GM12878 (cell line): ENCODE measurements at regions not wholly inside any gene's neighbourhood (a gene's known extent, or its start where the extent isn't known, plus 50 kb on each side); places are given as distances from the start of the nearest gene placed in this dataset.
"Not testable (repeated sequence)": the region's sequence is repeated elsewhere in the genome, so short reads cannot be mapped to it uniquely, and the experiment has no call there.

Experiments used
- ATAC-seq: fragments of 200-7000 bp; cut with Tn5 transposase; 3 replicates; pipeline ENCODE4 v1.9.1; 2020; ENCODE audit warnings: mild to moderate bottlenecking, moderate library complexity
- BruUV-seq: library from RNA; stranded (reverse); fragments of 400-500 nt; replicated peaks from 2 replicates; lab custom pipeline; 2021; lab: Mats Ljungman, UMichigan
- CTCF ChIA-PET: fragments of 300-600 bp; sonication (Branson Sonifier 250); formaldehyde crosslinking; extraction: SDS; loops from one replicate; lab custom pipeline; 2021; ENCODE audit warnings: inconsistent platforms; lab: Yijun Ruan, JAX
- POLR2A ChIA-PET: fragments of 350-600 bp; formaldehyde crosslinking; extraction: SDS; loops from one replicate; lab custom pipeline; 2021; ENCODE audit warnings: inconsistent platforms; lab: Charles Lee
- RAD21 ChIA-PET: fragments of 300-600 bp; sonication (Branson Sonifier 250); formaldehyde crosslinking; loops from one replicate; lab custom pipeline; 2023; ENCODE audit warnings: antibody characterized with exemption; ENCODE audit not compliant: unreplicated experiment; lab: Charles Lee
- SMC1A ChIA-PET: fragments of 300-600 bp; sonication (Branson Sonifier 250); formaldehyde crosslinking; loops from one replicate; lab custom pipeline; 2023; ENCODE audit not compliant: unreplicated experiment, uncharacterized antibody; lab: Charles Lee
- DNase-seq: peaks from one replicate; pipeline ENCODE4 v3.0.0-alpha.2; 2011; ENCODE audit warnings: low read depth, low spot score
- FAIRE-seq: peaks from 3 replicates; lab custom pipeline; 2011; peaks lifted over from hg19 to GRCh38; lab: Jason Lieb, UNC
- H2AFZ ChIP-seq: 2 replicates; pipeline ENCODE4 v1.6.0; 2011; ENCODE audit warnings: low read depth, low read length, control low read depth; ENCODE audit not compliant: control insufficient read depth
- H3K27ac ChIP-seq: 2 replicates; pipeline ENCODE4 v1.5.1; 2011; ENCODE audit warnings: control low read depth; ENCODE audit not compliant: control insufficient read depth, insufficient read depth
- H3K27me3 ChIP-seq, 2 experiments: replicated peaks in 1 of 2; 2 replicates each; pipeline versions ENCODE4 v1.6.0 to v1.6.1; 2011; ENCODE audit warnings: low read length in 1 of 2; ENCODE audit not compliant: control insufficient read depth in 2 of 2, insufficient read depth in 2 of 2
- H3K36me3 ChIP-seq, 2 experiments: 2 replicates each; pipeline ENCODE4 v1.5.1; 2011; ENCODE audit warnings: low read length in 1 of 2; ENCODE audit not compliant: control insufficient read depth in 2 of 2, insufficient read depth in 2 of 2
- H3K4me1 ChIP-seq: 2 replicates; pipeline ENCODE4 v1.6.1; 2011; ENCODE audit warnings: mild to moderate bottlenecking, low read length, moderate library complexity, mixed read lengths; ENCODE audit not compliant: control insufficient read depth, insufficient read depth
- H3K4me2 ChIP-seq: 2 replicates; pipeline ENCODE4 v1.6.0; 2011; ENCODE audit warnings: control low read depth; ENCODE audit not compliant: control insufficient read depth, insufficient read depth
- H3K4me3 ChIP-seq: fragments of 200-600 bp; sonication (generic); 2 replicates; pipeline ENCODE4 v1.5.1; 2016
- H3K79me2 ChIP-seq: 2 replicates; pipeline ENCODE4 v1.6.0; 2011; ENCODE audit warnings: low read length; ENCODE audit not compliant: control insufficient read depth, insufficient read depth
- H3K9ac ChIP-seq: 2 replicates; pipeline ENCODE4 v1.8.0; 2011; ENCODE audit warnings: low read length, control low read depth, mixed read lengths; ENCODE audit not compliant: control insufficient read depth, insufficient read depth
- H3K9me3 ChIP-seq: replicated peaks from 3 replicates; pipeline ENCODE4 v1.5.1; 2011; ENCODE audit warnings: mild to moderate bottlenecking, low read length; ENCODE audit not compliant: control insufficient read depth, insufficient read depth
- H4K20me1 ChIP-seq: 2 replicates; pipeline ENCODE4 v1.6.0; 2011; ENCODE audit not compliant: control insufficient read depth, insufficient read depth
- CHD2 ChIP-seq: IDR thresholded peaks from 2 replicates; pipeline ENCODE4 v1.6.1; 2011; ENCODE audit warnings: low read depth, low read length, improper control_type of control experiment, borderline replicate concordance
- CREM ChIP-seq: IDR thresholded peaks from 2 replicates; pipeline ENCODE4 v1.6.1; 2014; ENCODE audit warnings: antibody characterized with exemption, low read depth
- EGR1 ChIP-seq, 2 experiments: IDR thresholded peaks; 1 replicate in 1 of 2; 2 replicates in 1 of 2; pipeline ENCODE4 v1.6.1; 2011 to 2012; ENCODE audit warnings: low read depth in 2 of 2, low read length in 2 of 2, borderline replicate concordance in 1 of 2, mild to moderate bottlenecking in 1 of 2, moderate library complexity in 1 of 2
- FOXK2 ChIP-seq: fragments of 450-650 bp; IDR thresholded peaks from 2 replicates; pipeline ENCODE4 v1.6.1; 2017; ENCODE audit warnings: mild to moderate bottlenecking, moderate library complexity
- FOXM1 ChIP-seq: IDR thresholded peaks from 2 replicates; pipeline ENCODE4 v1.6.1; 2012; ENCODE audit warnings: low read depth, mild to moderate bottlenecking, inconsistent platforms, low read length, moderate library complexity
- IKZF2 ChIP-seq, 2 experiments: fragments of 450-650 bp; IDR thresholded peaks; 2 replicates each; pipeline ENCODE4 v1.6.1; 2017; ENCODE audit warnings: mild to moderate bottlenecking in 2 of 2, moderate library complexity in 2 of 2
- KDM1A ChIP-seq: fragments of 200-600 bp; sonication (generic); IDR thresholded peaks from 2 replicates; pipeline ENCODE4 v1.6.1; 2016; ENCODE audit warnings: borderline replicate concordance
- NFIC ChIP-seq: IDR thresholded peaks from 2 replicates; pipeline ENCODE4 v1.6.1; 2012; ENCODE audit warnings: low read depth, mild to moderate bottlenecking, inconsistent platforms, low read length, moderate library complexity
- PAX8 ChIP-seq: fragments of 450-650 bp; IDR thresholded peaks from 2 replicates; pipeline ENCODE4 v1.6.1; 2017; ENCODE audit warnings: mild to moderate bottlenecking, moderate library complexity
- RAD51 ChIP-seq: fragments of 450-650 bp; IDR thresholded peaks from 2 replicates; pipeline ENCODE4 v1.6.1; 2016; ENCODE audit warnings: moderate library complexity, mild to moderate bottlenecking, inconsistent platforms
- SIN3A ChIP-seq: IDR thresholded peaks from 2 replicates; pipeline ENCODE4 v1.6.1; 2012; ENCODE audit warnings: low read depth, low read length, improper control_type of control experiment
- SMAD1 ChIP-seq: fragments of 450-650 bp; IDR thresholded peaks from 2 replicates; pipeline ENCODE4 v1.6.1; 2018; ENCODE audit warnings: mild to moderate bottlenecking, low read depth; ENCODE audit not compliant: partially characterized antibody
- SPI1 ChIP-seq: IDR thresholded peaks from 2 replicates; pipeline ENCODE4 v1.6.1; 2011; ENCODE audit warnings: low read depth, mild to moderate bottlenecking, low read length, moderate library complexity, borderline replicate concordance; ENCODE audit not compliant: insufficient read depth
- ZBED1 ChIP-seq: IDR thresholded peaks from 2 replicates; pipeline ENCODE4 v1.6.1; 2016; ENCODE audit warnings: borderline replicate concordance
- ZNF217 ChIP-seq: fragments of 450-650 bp; IDR thresholded peaks from 2 replicates; pipeline ENCODE4 v1.6.1; 2017; ENCODE audit warnings: antibody characterized with exemption, mild to moderate bottlenecking
- whole genome bisulfite sequencing: methylation state at CpG from one replicate; pipeline ENCODE4 v1.1.6; 2016; ENCODE audit warnings: low lambda C conversion rate; ENCODE audit not compliant: insufficient replicate concordance, insufficient coverage; ENCODE audit errors: missing lambda C conversion rate; 5-methylcytosine and 5-hydroxymethylcytosine counted together
- in situ Hi-C: fragments of 300-500 bp; cut with MboI; formaldehyde crosslinking; loops from 9 replicates; pipeline ENCODE4 v1.14.3; 2018; ENCODE audit warnings: mixed read lengths
- intact Hi-C: fragments of 100-400 bp; cut with micrococcal nuclease; formaldehyde crosslinking; loops from one replicate; pipeline ENCODE4 v1.14.2; 2022; ENCODE audit not compliant: unreplicated experiment
- TF ChIP-seq, protein P1 (sequence below): IDR thresholded peaks from 2 replicates; pipeline ENCODE4 v1.6.1; 2012; ENCODE audit warnings: low read depth, low read length, improper control_type of control experiment
- TF ChIP-seq, protein P2 (sequence below), 3 experiments: IDR thresholded peaks in 2 of 3; conservative IDR thresholded peaks in 1 of 3; 2 replicates each; pipeline ENCODE4 v1.5.1; 2011; ENCODE audit warnings: low read depth in 3 of 3, low read length in 3 of 3, mild to moderate bottlenecking in 3 of 3, control low read depth in 2 of 3, moderate library complexity in 2 of 3, inconsistent platforms in 1 of 3, mixed read lengths in 1 of 3; ENCODE audit not compliant: control insufficient read depth in 2 of 3, insufficient read depth in 1 of 3; ENCODE audit errors: extremely low read depth in 1 of 3
- TF ChIP-seq, protein P3 (sequence below): IDR thresholded peaks from 2 replicates; pipeline ENCODE4 v1.6.1; 2011; ENCODE audit warnings: low read depth, mild to moderate bottlenecking, low read length, moderate library complexity, borderline replicate concordance; ENCODE audit errors: extremely low read depth

DNA sequence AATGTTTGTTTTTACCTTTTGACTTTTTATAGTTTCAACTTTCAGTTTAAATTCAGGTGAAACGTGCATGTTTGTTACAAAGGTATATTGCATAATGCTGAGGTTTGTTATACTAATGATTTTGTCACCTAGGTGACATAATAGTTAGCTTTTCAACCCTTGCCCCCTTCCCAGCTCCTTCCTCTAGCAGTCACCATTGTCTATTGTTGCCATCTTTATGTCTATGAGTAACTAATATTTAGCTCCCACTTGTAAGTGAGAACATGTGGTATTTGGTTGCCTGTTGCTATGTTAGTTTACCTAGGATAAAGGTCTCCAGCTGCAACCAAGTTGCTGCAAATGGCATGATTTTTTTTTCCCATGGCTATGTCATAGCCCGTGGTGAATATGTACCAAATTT, 322.3 kb upstream of the SETBP1 start:
- in situ Hi-C loops (no loop called here), intact Hi-C loops (no loop called here)
- no peak overlapping the region for H3K4me3 ChIP-seq

DNA sequence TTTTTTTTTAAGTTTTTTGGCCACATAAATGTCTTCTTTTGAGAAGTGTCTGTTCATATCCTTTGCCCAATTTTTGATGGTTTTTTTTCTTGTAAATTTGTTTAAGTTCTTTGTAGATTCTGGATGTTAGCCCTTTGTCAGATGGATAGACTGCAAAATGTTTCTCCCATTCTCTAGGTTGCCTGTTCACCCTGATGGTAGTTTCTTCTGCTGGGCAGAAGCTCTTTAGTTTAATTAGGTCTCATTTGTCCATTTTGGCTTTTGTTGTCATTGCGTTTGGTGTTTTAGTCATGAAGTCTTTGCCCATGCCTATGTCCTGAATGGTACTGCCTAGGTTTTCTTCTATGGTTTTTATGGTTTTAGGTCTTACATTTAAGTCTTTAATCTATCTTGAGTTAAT, 320.9 kb upstream of the SETBP1 start:
- H3K79me2 ChIP-seq, POLR2A ChIA-PET, intact Hi-C loops, H3K9me3 ChIP-seq, H3K36me3 ChIP-seq, H2AFZ ChIP-seq, H3K27me3 ChIP-seq, ATAC-seq, RAD21 ChIA-PET, DNase-seq, H3K4me1 ChIP-seq, BruUV-seq, CTCF ChIA-PET, H4K20me1 ChIP-seq, FAIRE-seq, H3K4me2 ChIP-seq, H3K27ac ChIP-seq, H3K4me3 ChIP-seq, H3K9ac ChIP-seq, SMC1A ChIA-PET, in situ Hi-C loops: not testable (repeated sequence)
- 90% methylated on average over 1 of the region's 1 CpG for WGBS

More for the DNA sequence above, 322.3 kb upstream of the SETBP1 start:
- H3K79me2 ChIP-seq: no peaks in the 10 kb centered on the region
- H4K20me1 ChIP-seq: no peaks in the 10 kb centered on the region
- no peak for TF ChIP-seq FOXM1
- TF ChIP-seq IKZF2 (IDR thresholded peaks at IDR 0.05): no peak
- no peak for TF ChIP-seq CREM
- no peak for TF ChIP-seq FOXK2
- TF ChIP-seq, protein P1, sequence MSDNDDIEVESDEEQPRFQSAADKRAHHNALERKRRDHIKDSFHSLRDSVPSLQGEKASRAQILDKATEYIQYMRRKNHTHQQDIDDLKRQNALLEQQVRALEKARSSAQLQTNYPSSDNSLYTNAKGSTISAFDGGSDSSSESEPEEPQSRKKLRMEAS: no peak
- TF ChIP-seq, protein P2, sequence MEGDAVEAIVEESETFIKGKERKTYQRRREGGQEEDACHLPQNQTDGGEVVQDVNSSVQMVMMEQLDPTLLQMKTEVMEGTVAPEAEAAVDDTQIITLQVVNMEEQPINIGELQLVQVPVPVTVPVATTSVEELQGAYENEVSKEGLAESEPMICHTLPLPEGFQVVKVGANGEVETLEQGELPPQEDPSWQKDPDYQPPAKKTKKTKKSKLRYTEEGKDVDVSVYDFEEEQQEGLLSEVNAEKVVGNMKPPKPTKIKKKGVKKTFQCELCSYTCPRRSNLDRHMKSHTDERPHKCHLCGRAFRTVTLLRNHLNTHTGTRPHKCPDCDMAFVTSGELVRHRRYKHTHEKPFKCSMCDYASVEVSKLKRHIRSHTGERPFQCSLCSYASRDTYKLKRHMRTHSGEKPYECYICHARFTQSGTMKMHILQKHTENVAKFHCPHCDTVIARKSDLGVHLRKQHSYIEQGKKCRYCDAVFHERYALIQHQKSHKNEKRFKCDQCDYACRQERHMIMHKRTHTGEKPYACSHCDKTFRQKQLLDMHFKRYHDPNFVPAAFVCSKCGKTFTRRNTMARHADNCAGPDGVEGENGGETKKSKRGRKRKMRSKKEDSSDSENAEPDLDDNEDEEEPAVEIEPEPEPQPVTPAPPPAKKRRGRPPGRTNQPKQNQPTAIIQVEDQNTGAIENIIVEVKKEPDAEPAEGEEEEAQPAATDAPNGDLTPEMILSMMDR (IDR thresholded peaks at IDR 0.05 in 2 of 3, conservative IDR thresholded peaks at IDR 0.05 in 1 of 3; ENCODE audit: control insufficient read depth in 2 of 3, extremely low read depth in 1 of 3, insufficient read depth in 1 of 3, low read depth in 3 of 3, low read length in 3 of 3): no peak
- no peak for TF ChIP-seq SIN3A
- no peak for TF ChIP-seq SPI1
- TF ChIP-seq CHD2: no peak
- TF ChIP-seq ZNF217: no peak
- TF ChIP-seq SMAD1: no peak
- no peak for TF ChIP-seq NFIC
- TF ChIP-seq EGR1 (IDR thresholded peaks at IDR 0.05; ENCODE audit: borderline replicate concordance in 1 of 2, low read depth in 2 of 2, low read length in 2 of 2): no peak
- no peak for TF ChIP-seq ZBED1
- TF ChIP-seq RAD51: no peak
- no peak for TF ChIP-seq PAX8
- TF ChIP-seq KDM1A: no peak
- TF ChIP-seq, protein P3, sequence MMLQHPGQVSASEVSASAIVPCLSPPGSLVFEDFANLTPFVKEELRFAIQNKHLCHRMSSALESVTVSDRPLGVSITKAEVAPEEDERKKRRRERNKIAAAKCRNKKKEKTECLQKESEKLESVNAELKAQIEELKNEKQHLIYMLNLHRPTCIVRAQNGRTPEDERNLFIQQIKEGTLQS: no peak
- no peak overlapping the region for H3K9ac ChIP-seq
- BruUV-seq: no TSS peak
- POLR2A ChIA-PET: no interaction called here
- H3K4me1 ChIP-seq: no peaks in the 10 kb centered on the region
- H3K4me2 ChIP-seq: no peak overlapping the region
- H3K27me3 ChIP-seq: no peaks in the 10 kb centered on the region
- FAIRE-seq (no peak), ATAC-seq (no peak), DNase-seq (no peak)
- no peaks in the 10 kb centered on the region for H3K9me3 ChIP-seq
- H3K27ac ChIP-seq: no peak overlapping the region
- CTCF ChIA-PET: no interaction called here
- H2AFZ ChIP-seq: no peak overlapping the region
- SMC1A ChIA-PET: interaction anchor here (1.1 kb wide), 1 partner anchor 32 kb away, joined by 3 read pairs; no protein-coding TSS in a partner anchor
- RAD21 ChIA-PET: no interaction called here
- H3K36me3 ChIP-seq: no peaks in the 10 kb centered on the region
- WGBS: 27% methylated on average over 2 of the region's 2 CpGs
